Bronchial epithelial cell (primary cell): ENCODE measurements at regions not wholly inside any gene's neighbourhood (a gene's known extent, or its start where the extent isn't known, plus 50 kb on each side); places are given as distances from the start of the nearest gene placed in this dataset.

Source experiments
- DNase-seq: peaks from one replicate; pipeline ENCODE4 v3.0.0-alpha.2; 2010; ENCODE audit warnings: low read depth
- FAIRE-seq: peaks from 2 replicates; lab custom pipeline; 2011; peaks lifted over from hg19 to GRCh38; lab: Jason Lieb, UNC
- H3K27me3 ChIP-seq: 2 replicates; pipeline ENCODE4 v1.5.1; 2011; ENCODE audit warnings: low read length; ENCODE audit not compliant: control insufficient read depth, insufficient read depth
- H3K36me3 ChIP-seq: 2 replicates; pipeline ENCODE4 v1.5.1; 2011; ENCODE audit warnings: low read length; ENCODE audit not compliant: control insufficient read depth, insufficient read depth
- H3K4me3 ChIP-seq: 2 replicates; pipeline ENCODE4 v1.5.1; 2011; ENCODE audit warnings: mild to moderate bottlenecking, low read depth, low read length, control low read depth
- CTCF ChIP-seq: IDR thresholded peaks from 2 replicates; pipeline ENCODE4 v1.5.1; 2011; ENCODE audit warnings: mild to moderate bottlenecking, moderate library complexity, low read length, control low read depth, inconsistent platforms; ENCODE audit not compliant: insufficient read depth, severe bottlenecking

GRCh38 chr3:28678086-28678485 lies 329.5 kb upstream of the AZI2 start:
- FAIRE-seq (no peak), DNase-seq (no peak)
- Histone ChIP-seq H3K4me3 (no peak overlapping the region), H3K36me3 (no peaks in the 10 kb centered on the region), H3K27me3 (no peaks in the 10 kb centered on the region)
- TF ChIP-seq CTCF: no peak

- DNase-seq: no peak
- Histone ChIP-seq H3K36me3 (no peaks in the 10 kb centered on the region), H3K27me3 (no peaks in the 10 kb centered on the region), H3K4me3 (no peak overlapping the region)
- FAIRE-seq: no peak
- no peak for TF ChIP-seq CTCF
Measured at GRCh38 chr3:28680050-28680449, 331.4 kb upstream of the AZI2 start.

DNA sequence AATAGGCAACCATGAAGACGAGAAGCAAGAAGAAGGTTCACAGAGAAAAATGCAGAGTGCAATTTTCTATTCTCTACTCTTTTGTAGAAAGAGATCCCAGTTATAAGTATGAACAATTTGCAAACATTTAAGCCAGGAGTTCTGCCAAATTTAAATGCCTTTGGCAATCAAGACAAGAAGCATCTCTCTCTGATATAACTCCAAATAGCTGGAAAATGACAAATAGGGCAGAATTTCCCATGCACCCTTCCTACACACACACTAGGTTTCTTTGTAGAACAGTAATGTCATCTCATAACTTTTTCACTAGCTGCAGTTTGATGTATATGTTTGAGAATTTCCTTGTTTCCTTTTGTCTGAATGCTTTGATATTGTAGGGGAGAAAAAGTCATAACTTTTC lies 333.5 kb upstream of the AZI2 start:
- FAIRE-seq: no peak
- H3K4me3 ChIP-seq: no peak overlapping the region
- no peaks in the 10 kb centered on the region for H3K36me3 ChIP-seq
- H3K27me3 ChIP-seq: no peaks in the 10 kb centered on the region
- no peak for DNase-seq
- no peak for TF ChIP-seq CTCF

- Histone ChIP-seq H3K36me3 (no peaks in the 10 kb centered on the region), H3K27me3 (no peaks in the 10 kb centered on the region), H3K4me3 (no peak overlapping the region)
- FAIRE-seq: no peak
- no peak for DNase-seq
- no peak for TF ChIP-seq CTCF
Measured at GRCh38 chr3:28690176-28690575, 341.6 kb upstream of the AZI2 start.

DNA sequence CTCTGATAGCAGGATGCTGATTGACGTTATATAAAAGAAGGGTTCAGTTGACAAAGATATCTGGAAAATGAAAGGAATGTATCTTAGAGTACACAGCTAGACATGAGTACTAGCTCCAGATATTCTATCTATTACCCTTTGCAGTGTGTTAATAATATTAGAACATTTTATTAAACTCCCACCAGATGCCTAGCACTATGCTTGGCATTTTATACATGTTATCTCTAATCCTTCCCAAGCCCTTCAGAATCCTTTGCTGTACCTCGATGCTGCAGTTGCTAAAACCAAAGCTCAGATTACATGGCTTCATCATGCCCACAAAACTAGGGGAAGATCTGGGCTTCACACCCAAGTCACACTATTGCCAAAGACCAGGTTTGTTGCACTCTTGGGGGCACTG lies 350.1 kb upstream of the AZI2 start:
- no peak for DNase-seq
- no peak for TF ChIP-seq CTCF
- H3K36me3 ChIP-seq: no peaks in the 10 kb centered on the region
- no peaks in the 10 kb centered on the region for H3K27me3 ChIP-seq
- no peak overlapping the region for H3K4me3 ChIP-seq
- no peak for FAIRE-seq

DNA sequence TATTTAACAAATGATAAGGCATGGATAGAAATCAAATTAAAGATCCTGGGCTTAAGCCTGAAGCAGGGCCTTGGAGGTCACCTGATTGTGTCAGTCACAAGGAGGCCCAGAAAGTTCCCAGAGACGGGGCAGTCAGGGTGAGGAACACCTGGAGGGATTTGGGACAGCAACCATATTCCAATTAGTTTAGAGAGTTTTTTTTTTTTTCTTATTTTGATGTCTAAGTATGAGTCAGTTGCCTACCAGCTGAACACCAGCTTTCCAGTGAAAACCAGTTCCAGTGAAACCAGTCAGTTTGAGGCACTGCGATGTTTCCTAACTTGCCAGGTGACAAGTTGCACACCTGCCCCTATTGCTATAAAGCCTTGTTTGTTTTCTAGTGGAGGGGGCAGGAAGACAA lies 350.7 kb upstream of the AZI2 start:
- no peaks in the 10 kb centered on the region for H3K36me3 ChIP-seq
- FAIRE-seq (no peak), DNase-seq (peak; percentile 29)
- no peak overlapping the region for H3K4me3 ChIP-seq
- TF ChIP-seq CTCF: no peak
- H3K27me3 ChIP-seq: no peaks in the 10 kb centered on the region
